ENCODE measurements at regions not wholly inside any gene's neighbourhood (a gene's known extent, or its start where the extent isn't known, plus 50 kb on each side); places are given as distances from the start of the nearest gene placed in this dataset.

GRCh38 chr6:74103417-74103816 lies 407.4 kb downstream of the CD109 start:
- no peaks in the 10 kb centered on the region for H3K9me3 ChIP-seq
- no peak overlapping the region for H3K27ac ChIP-seq
- intact Hi-C loops (cut with DNase I; ENCODE audit: low total_unique reads): no loop called here
- TF ChIP-seq POLR2A (IDR thresholded peaks at IDR 0.05): no peak
- H3K4me1 ChIP-seq: no peaks in the 10 kb centered on the region
- H3K4me3 ChIP-seq: no peak overlapping the region
- no peaks in the 10 kb centered on the region for H3K36me3 ChIP-seq
- no peak for DNase-seq
- no peaks in the 10 kb centered on the region for H3K27me3 ChIP-seq (replicated peaks in 1 of 7)

GRCh38 chr6:74100719-74101287 lies 404.8 kb downstream of the CD109 start:
- intact Hi-C loops (cut with DNase I; ENCODE audit: low total_unique reads): no loop called here
- no peak for TF ChIP-seq POLR2AphosphoS5 (IDR thresholded peaks at IDR 0.05)
- no peak for TF ChIP-seq CTCF (IDR thresholded peaks at IDR 0.05 in 8 of 11, conservative IDR thresholded peaks at IDR 0.05 in 3 of 11)
- TF ChIP-seq POLR2A (IDR thresholded peaks at IDR 0.05): no peak
- Histone ChIP-seq H3K4me1 (no peaks in the 10 kb centered on the region), H3K36me3 (no peaks in the 10 kb centered on the region), H3K27ac (no peak overlapping the region), H3K4me3 (no peak overlapping the region), H3K27me3 (replicated peaks in 1 of 7) (no peaks in the 10 kb centered on the region), H3K9me3 (no peaks in the 10 kb centered on the region)
- DNase-seq: no peak

- TF ChIP-seq CTCF (IDR thresholded peaks at IDR 0.05 in 8 of 11, conservative IDR thresholded peaks at IDR 0.05 in 3 of 11) (no peak), POLR2AphosphoS5 (IDR thresholded peaks at IDR 0.05) (no peak), POLR2A (IDR thresholded peaks at IDR 0.05) (no peak)
- Histone ChIP-seq H3K4me3 (no peak overlapping the region), H3K9me3 (no peaks in the 10 kb centered on the region), H3K27ac (no peak overlapping the region), H3K27me3 (replicated peaks in 1 of 7) (no peaks in the 10 kb centered on the region), H3K36me3 (no peaks in the 10 kb centered on the region), H3K4me1 (no peaks in the 10 kb centered on the region)
- no peak for DNase-seq
- intact Hi-C loops (cut with DNase I; ENCODE audit: low total_unique reads): no loop called here
Measured at GRCh38 chr6:74096329-74096728, 400.3 kb downstream of the CD109 start.

GRCh38 chr6:74093361-74093760 lies 397.4 kb downstream of the CD109 start:
- no peaks in the 10 kb centered on the region for H3K9me3 ChIP-seq
- H3K4me3 ChIP-seq: no peak overlapping the region
- no peaks in the 10 kb centered on the region for H3K36me3 ChIP-seq
- no peaks in the 10 kb centered on the region for H3K27me3 ChIP-seq (replicated peaks in 1 of 7)
- 75 to 88% (median 82%) methylated on average over 1 of the region's 1 CpG for WGBS, 5 donors
- DNase-seq: no peak
- intact Hi-C loops (cut with DNase I; ENCODE audit: low total_unique reads): loop anchor here (5.0 kb wide), 1 partner anchor 1114 kb away; the partner anchor contains the start of gene COL12A1
- TF ChIP-seq CTCF (IDR thresholded peaks at IDR 0.05 in 8 of 11, conservative IDR thresholded peaks at IDR 0.05 in 3 of 11) (no peak), POLR2A (IDR thresholded peaks at IDR 0.05) (no peak), POLR2AphosphoS5 (IDR thresholded peaks at IDR 0.05) (no peak)
- no peaks in the 10 kb centered on the region for H3K4me1 ChIP-seq
- no peak overlapping the region for H3K27ac ChIP-seq

GRCh38 chr6:74091794-74092157 lies 395.8 kb downstream of the CD109 start:
- H3K36me3 ChIP-seq: no peaks in the 10 kb centered on the region
- no peaks in the 10 kb centered on the region for H3K9me3 ChIP-seq
- WGBS, 5 donors: 52 to 63% (median 54%) methylated on average over 5 of the region's 5 CpGs
- no peak for DNase-seq
- intact Hi-C loops (cut with DNase I; ENCODE audit: low total_unique reads): loop anchor here (5.0 kb wide), 1 partner anchor 1116 kb away; the partner anchor contains the start of gene COL12A1
- no peaks in the 10 kb centered on the region for H3K4me1 ChIP-seq
- H3K27me3 ChIP-seq (replicated peaks in 1 of 7): no peaks in the 10 kb centered on the region
- no peak overlapping the region for H3K27ac ChIP-seq
- no peak for TF ChIP-seq CTCF (IDR thresholded peaks at IDR 0.05 in 8 of 11, conservative IDR thresholded peaks at IDR 0.05 in 3 of 11)
- no peak overlapping the region for H3K4me3 ChIP-seq
